ENCODE measurements at regions not wholly inside any gene's neighbourhood (a gene's known extent, or its start where the extent isn't known, plus 50 kb on each side); places are given as distances from the start of the nearest gene placed in this dataset.

DNA sequence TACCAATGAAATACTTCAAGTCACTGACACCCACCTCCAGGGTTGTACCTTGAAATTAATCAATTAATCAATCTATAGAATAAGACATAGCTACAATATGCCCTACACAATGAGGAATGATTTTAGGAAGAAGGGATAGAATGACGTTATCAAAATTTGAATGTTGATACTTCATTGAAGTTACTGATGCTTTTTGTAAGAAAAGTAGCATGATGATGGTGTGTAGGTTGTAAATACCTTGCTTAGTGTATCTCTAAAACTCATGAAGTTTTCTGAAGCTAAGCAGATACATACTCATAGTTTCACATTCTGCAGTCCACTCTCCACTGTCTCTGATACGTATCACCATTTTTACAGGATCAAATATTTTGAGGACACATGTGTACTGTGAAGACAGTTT is 670.4 kb upstream of the GOT2 start:
- no peak overlapping the region for H3K4me3 ChIP-seq (ENCODE audit: low read depth, poor library complexity, severe bottlenecking)
- DNase-seq (ENCODE audit: low spot score in 2 of 2) = no peak
- intact Hi-C loops (cut with DNase I; ENCODE audit: low total_unique reads) = no loop called here
- WGBS, 2 donors = 85 to 92% methylated on average over 2 of the region's 2 CpGs
- TF ChIP-seq, protein P1, sequence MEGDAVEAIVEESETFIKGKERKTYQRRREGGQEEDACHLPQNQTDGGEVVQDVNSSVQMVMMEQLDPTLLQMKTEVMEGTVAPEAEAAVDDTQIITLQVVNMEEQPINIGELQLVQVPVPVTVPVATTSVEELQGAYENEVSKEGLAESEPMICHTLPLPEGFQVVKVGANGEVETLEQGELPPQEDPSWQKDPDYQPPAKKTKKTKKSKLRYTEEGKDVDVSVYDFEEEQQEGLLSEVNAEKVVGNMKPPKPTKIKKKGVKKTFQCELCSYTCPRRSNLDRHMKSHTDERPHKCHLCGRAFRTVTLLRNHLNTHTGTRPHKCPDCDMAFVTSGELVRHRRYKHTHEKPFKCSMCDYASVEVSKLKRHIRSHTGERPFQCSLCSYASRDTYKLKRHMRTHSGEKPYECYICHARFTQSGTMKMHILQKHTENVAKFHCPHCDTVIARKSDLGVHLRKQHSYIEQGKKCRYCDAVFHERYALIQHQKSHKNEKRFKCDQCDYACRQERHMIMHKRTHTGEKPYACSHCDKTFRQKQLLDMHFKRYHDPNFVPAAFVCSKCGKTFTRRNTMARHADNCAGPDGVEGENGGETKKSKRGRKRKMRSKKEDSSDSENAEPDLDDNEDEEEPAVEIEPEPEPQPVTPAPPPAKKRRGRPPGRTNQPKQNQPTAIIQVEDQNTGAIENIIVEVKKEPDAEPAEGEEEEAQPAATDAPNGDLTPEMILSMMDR (IDR thresholded peaks at IDR 0.05) = no peak
- no peak for TF ChIP-seq POLR2A (IDR thresholded peaks at IDR 0.05)

DNA sequence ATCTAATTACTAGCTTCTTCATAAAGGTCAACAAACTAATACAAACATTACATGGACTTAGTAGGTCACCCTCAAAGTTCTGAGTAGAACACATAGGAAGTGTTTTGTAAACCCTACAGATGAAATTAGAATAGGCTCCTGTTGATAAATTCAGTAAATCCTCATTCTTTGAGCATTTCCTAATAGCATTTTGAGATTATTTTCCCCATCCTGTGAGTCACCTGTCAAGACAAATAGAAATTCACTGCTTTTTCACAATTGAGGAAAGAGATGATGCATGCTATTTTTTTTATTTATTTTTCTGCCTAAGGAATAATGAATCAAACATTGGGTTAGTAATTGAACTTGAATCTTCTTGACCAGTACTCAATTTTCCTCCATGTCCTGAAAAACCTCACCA is 666.7 kb upstream of the GOT2 start:
- intact Hi-C loops (cut with DNase I; ENCODE audit: low total_unique reads) = no loop called here
- no peak for DNase-seq (ENCODE audit: low spot score in 2 of 2)
- H3K4me3 ChIP-seq (ENCODE audit: low read depth, poor library complexity, severe bottlenecking) = no peak overlapping the region
- TF ChIP-seq, protein P1 (IDR thresholded peaks at IDR 0.05) = no peak
- TF ChIP-seq POLR2A (IDR thresholded peaks at IDR 0.05) = no peak

DNA sequence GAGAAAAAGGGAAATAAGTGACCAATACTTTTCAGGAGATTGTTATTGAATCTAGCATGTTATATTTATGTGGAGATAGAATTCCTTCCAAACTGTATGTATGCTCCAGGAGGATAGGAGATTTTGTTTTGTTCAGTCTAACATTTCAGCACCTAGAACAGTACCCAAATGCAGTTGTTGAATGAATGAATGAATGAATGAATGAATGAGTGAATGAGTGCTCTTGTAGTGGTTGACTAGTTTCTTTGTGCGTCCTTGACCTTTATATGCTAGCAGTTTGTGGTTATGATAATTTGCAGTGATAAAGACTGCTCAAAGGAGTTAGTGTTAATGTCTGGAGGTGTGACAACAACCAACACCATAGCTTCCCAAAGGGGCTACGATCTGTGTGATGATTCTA is 663.5 kb upstream of the GOT2 start:
- WGBS, 2 donors = 79 to 83% methylated on average over 2 of the region's 2 CpGs
- intact Hi-C loops (cut with DNase I; ENCODE audit: low total_unique reads) = no loop called here
- TF ChIP-seq, protein P1 (IDR thresholded peaks at IDR 0.05) = no peak
- TF ChIP-seq POLR2A (IDR thresholded peaks at IDR 0.05) = no peak
- DNase-seq (ENCODE audit: low spot score in 2 of 2) = no peak
- no peak overlapping the region for H3K4me3 ChIP-seq (ENCODE audit: low read depth, poor library complexity, severe bottlenecking)

DNA sequence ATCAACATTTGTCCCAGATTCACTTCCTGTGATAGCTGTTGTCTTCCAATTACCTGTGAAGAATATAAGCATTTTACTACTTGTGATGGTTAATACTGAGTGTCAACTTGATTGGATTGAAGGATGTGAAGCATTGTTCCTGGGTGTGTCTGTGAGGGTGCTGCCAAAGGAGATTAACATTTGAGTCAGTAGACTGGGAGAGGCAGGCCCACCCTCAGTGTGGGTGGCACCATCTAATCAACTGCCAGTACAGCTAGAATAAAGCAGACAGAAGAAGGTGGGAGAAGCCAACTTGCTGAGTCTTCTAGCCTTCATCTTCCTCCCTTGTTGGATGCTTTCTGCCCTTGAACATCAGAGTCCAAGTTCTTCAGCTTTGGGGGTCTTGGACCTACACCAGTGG is 660.4 kb upstream of the GOT2 start:
- H3K4me3 ChIP-seq (ENCODE audit: low read depth, poor library complexity, severe bottlenecking) = no peak overlapping the region
- intact Hi-C loops (cut with DNase I; ENCODE audit: low total_unique reads) = no loop called here
- no peak for DNase-seq (ENCODE audit: low spot score in 2 of 2)
- no peak for TF ChIP-seq POLR2A (IDR thresholded peaks at IDR 0.05)
- TF ChIP-seq, protein P1 (IDR thresholded peaks at IDR 0.05) = no peak

DNA sequence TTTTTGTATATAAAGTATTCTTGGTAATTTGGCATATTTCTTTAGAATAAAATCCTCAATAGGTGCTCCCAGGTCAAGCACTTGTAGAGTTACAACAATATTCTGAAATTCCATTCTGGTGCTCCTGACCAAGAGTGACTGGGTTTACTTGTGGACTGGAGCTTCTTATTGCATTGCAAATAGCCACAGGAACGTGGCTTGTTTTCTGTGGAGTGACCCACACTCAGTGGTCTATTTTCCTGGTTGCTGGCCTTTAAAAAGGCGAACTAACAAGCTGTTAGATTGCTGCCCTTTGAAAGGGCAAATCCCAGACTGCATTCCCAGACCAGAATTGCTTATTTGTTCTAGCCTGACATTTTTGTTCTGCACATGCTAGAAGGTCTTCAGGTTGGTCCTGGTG is 658.8 kb upstream of the GOT2 start:
- intact Hi-C loops (cut with DNase I; ENCODE audit: low total_unique reads) = no loop called here
- no peak for DNase-seq (ENCODE audit: low spot score in 2 of 2)
- 60 to 73% methylated on average over 2 of the region's 2 CpGs for WGBS, 2 donors

More for the DNA sequence above, 658.8 kb upstream of the GOT2 start:
- H3K4me3 ChIP-seq (ENCODE audit: low read depth, poor library complexity, severe bottlenecking) = no peak overlapping the region
- TF ChIP-seq, protein P1 (IDR thresholded peaks at IDR 0.05) = no peak
- TF ChIP-seq POLR2A (IDR thresholded peaks at IDR 0.05) = no peak

All from lower leg skin (tissue), 4 donors.